Keratinocyte (primary cell): ENCODE measurements at regions not wholly inside any gene's neighbourhood (a gene's known extent, or its start where the extent isn't known, plus 50 kb on each side); places are given as distances from the start of the nearest gene placed in this dataset.

Source experiments
- DNase-seq: peaks from one replicate; pipeline ENCODE4 v3.0.0-alpha.2; 2011; ENCODE audit warnings: low read depth, missing footprints, low spot score
- FAIRE-seq: peaks from 2 replicates; lab custom pipeline; 2011; peaks lifted over from hg19 to GRCh38; lab: Jason Lieb, UNC
- H2AFZ ChIP-seq: 2 replicates; pipeline ENCODE4 v1.6.0; 2012; ENCODE audit warnings: low read length, control low read depth, inconsistent platforms; ENCODE audit not compliant: control insufficient read depth
- H3K27ac ChIP-seq: 2 replicates; pipeline ENCODE4 v1.5.1; 2011; ENCODE audit warnings: low read length; ENCODE audit not compliant: control insufficient read depth, insufficient read depth
- H3K27me3 ChIP-seq: 3 replicates; pipeline ENCODE4 v1.6.0; 2011; ENCODE audit warnings: low read length; ENCODE audit not compliant: control insufficient read depth, insufficient read depth; ENCODE audit errors: extremely low read depth
- H3K36me3 ChIP-seq, 2 experiments: 2 replicates in 1 of 2; 3 replicates in 1 of 2; pipeline ENCODE4 v1.5.1; 2011; ENCODE audit warnings: low read length in 2 of 2, mild to moderate bottlenecking in 1 of 2; ENCODE audit not compliant: control insufficient read depth in 2 of 2, insufficient read depth in 2 of 2; ENCODE audit errors: extremely low read depth in 1 of 2
- H3K4me1 ChIP-seq: 3 replicates; pipeline ENCODE4 v1.5.1; 2011; ENCODE audit warnings: low read length; ENCODE audit not compliant: control insufficient read depth, insufficient read depth; ENCODE audit errors: extremely low read depth
- H3K4me2 ChIP-seq: 3 replicates; pipeline ENCODE4 v1.6.0; 2011; ENCODE audit warnings: low read depth, low read length; ENCODE audit not compliant: control insufficient read depth, insufficient read depth; ENCODE audit errors: extremely low read depth
- H3K4me3 ChIP-seq, 3 experiments: fragments of 200-600 bp in 1 of 3; sonication (generic) in 1 of 3; 2 replicates in 2 of 3; 3 replicates in 1 of 3; pipeline ENCODE4 v1.5.1; 2011 to 2016; ENCODE audit warnings: low read length in 3 of 3, mild to moderate bottlenecking in 3 of 3, control low read depth in 2 of 3, inconsistent platforms in 1 of 3, low read depth in 1 of 3, mixed read lengths in 1 of 3, mixed run types in 1 of 3, moderate library complexity in 1 of 3; ENCODE audit not compliant: control insufficient read depth in 2 of 3, insufficient read depth in 2 of 3; ENCODE audit errors: extremely low read depth in 1 of 3
- H3K79me2 ChIP-seq: 2 replicates; pipeline ENCODE4 v1.6.0; 2012; ENCODE audit warnings: low read length; ENCODE audit not compliant: control insufficient read depth, insufficient read depth
- H3K9ac ChIP-seq: 3 replicates; pipeline ENCODE4 v1.6.0; 2011; ENCODE audit warnings: low read length; ENCODE audit not compliant: control insufficient read depth, insufficient read depth; ENCODE audit errors: extremely low read depth
- H3K9me1 ChIP-seq: 3 replicates; pipeline ENCODE4 v1.6.0; 2011; ENCODE audit warnings: low read length; ENCODE audit not compliant: control insufficient read depth, insufficient read depth; ENCODE audit errors: extremely low read depth
- H3K9me3 ChIP-seq: 2 replicates; pipeline ENCODE4 v1.5.1; 2012; ENCODE audit warnings: low read depth, low read length; ENCODE audit not compliant: control insufficient read depth
- H4K20me1 ChIP-seq: 3 replicates; pipeline ENCODE4 v1.6.0; 2011; ENCODE audit warnings: low read length; ENCODE audit not compliant: control insufficient read depth, insufficient read depth; ENCODE audit errors: extremely low read depth
- EZH2 ChIP-seq: IDR thresholded peaks from one replicate; pipeline ENCODE4 v1.6.1; 2012; ENCODE audit warnings: inconsistent platforms, mild to moderate bottlenecking, low read length, moderate library complexity
- dilution Hi-C: fragments of 300-500 bp; cut with MboI; formaldehyde crosslinking; loops from one replicate; pipeline ENCODE4 v1.7.0; 2020; ENCODE audit warnings: low sequenced_read_pairs; ENCODE audit not compliant: extremely low pct_ligation_motif_present
- TF ChIP-seq, protein P1 (sequence below), 3 experiments: IDR thresholded peaks in 1 of 3; conservative IDR thresholded peaks in 1 of 3; optimal IDR thresholded peaks in 1 of 3; 2 replicates in 2 of 3; 3 replicates in 1 of 3; pipeline versions ENCODE3 to v1.5.1; 2011; ENCODE audit warnings: low read length in 3 of 3, mild to moderate bottlenecking in 3 of 3, moderate library complexity in 2 of 3, control low read depth in 1 of 3, inconsistent platforms in 1 of 3; ENCODE audit not compliant: insufficient read depth in 2 of 3; ENCODE audit errors: extremely low read depth in 1 of 3

- Histone ChIP-seq H3K4me2 (no peak overlapping the region), H3K4me1 (no peaks in the 10 kb centered on the region), H3K9me3 (no peaks in the 10 kb centered on the region), H3K36me3 (no peaks in the 10 kb centered on the region), H3K9me1 (no peaks in the 10 kb centered on the region), H4K20me1 (no peaks in the 10 kb centered on the region), H3K4me3 (no peak overlapping the region), H3K27ac (no peak overlapping the region), H3K9ac (no peak overlapping the region), H3K79me2 (no peaks in the 10 kb centered on the region), H2AFZ (no peak overlapping the region), H3K27me3 (no peaks in the 10 kb centered on the region)
- TF ChIP-seq EZH2 = no peak
- TF ChIP-seq, protein P1, sequence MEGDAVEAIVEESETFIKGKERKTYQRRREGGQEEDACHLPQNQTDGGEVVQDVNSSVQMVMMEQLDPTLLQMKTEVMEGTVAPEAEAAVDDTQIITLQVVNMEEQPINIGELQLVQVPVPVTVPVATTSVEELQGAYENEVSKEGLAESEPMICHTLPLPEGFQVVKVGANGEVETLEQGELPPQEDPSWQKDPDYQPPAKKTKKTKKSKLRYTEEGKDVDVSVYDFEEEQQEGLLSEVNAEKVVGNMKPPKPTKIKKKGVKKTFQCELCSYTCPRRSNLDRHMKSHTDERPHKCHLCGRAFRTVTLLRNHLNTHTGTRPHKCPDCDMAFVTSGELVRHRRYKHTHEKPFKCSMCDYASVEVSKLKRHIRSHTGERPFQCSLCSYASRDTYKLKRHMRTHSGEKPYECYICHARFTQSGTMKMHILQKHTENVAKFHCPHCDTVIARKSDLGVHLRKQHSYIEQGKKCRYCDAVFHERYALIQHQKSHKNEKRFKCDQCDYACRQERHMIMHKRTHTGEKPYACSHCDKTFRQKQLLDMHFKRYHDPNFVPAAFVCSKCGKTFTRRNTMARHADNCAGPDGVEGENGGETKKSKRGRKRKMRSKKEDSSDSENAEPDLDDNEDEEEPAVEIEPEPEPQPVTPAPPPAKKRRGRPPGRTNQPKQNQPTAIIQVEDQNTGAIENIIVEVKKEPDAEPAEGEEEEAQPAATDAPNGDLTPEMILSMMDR (optimal IDR thresholded peaks at IDR 0.05 in 1 of 3, IDR thresholded peaks at IDR 0.05 in 1 of 3, conservative IDR thresholded peaks at IDR 0.05 in 1 of 3; ENCODE audit: extremely low read depth in 1 of 3, insufficient read depth in 2 of 3, low read length in 3 of 3) = peak; percentile 59 to 81 (median 76)
- DNase-seq (no peak), FAIRE-seq (no peak)
- dilution Hi-C loops = no loop called here
These were observed 140.3 kb downstream of the RPIA start for GRCh38 chr2:88831792-88832248.

DNA sequence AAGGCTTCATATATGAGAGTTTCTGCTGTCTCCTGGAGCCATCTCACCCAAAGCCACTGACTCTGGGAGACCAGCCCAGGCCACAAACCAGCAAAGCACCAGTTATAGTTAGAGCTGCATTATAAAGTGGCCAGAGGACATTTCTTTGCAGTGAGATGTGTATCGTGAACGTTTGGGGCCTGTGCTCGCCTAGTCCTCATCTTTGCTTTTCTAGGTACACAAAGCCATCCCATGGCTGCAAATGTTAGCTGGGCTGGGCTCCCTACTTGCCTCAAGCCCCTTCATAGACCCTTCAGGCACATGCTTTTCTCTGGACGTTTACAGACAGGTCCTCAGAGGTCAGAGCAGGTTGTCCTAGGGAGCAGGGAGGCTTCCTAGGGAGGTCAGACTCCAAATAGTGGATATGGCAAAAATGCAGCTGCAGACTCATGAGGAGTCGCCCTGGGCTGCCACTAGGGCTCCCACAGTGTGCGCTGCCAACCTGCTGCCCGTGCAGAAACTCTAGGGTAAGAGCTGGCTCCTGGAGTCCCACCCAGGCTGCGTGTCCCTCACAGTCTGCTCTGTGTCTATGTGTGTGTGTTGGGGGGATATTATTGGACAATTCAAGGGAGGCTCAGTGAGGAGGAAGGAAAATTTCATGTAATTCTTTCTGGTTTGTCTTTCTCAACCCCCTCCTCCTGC lies 141.0 kb downstream of the RPIA start:
- H3K9me1 ChIP-seq = no peaks in the 10 kb centered on the region
- H3K9ac ChIP-seq = no peak overlapping the region
- H4K20me1 ChIP-seq = no peaks in the 10 kb centered on the region
- H3K4me2 ChIP-seq = no peak overlapping the region
- no peak overlapping the region for H3K4me3 ChIP-seq
- H3K36me3 ChIP-seq = no peaks in the 10 kb centered on the region
- no peak for TF ChIP-seq EZH2
- TF ChIP-seq, protein P1 (optimal IDR thresholded peaks at IDR 0.05 in 1 of 3, IDR thresholded peaks at IDR 0.05 in 1 of 3, conservative IDR thresholded peaks at IDR 0.05 in 1 of 3; ENCODE audit: extremely low read depth in 1 of 3, insufficient read depth in 2 of 3, low read length in 3 of 3) = peak in 1 of 3 experiments; percentile 28
- dilution Hi-C loops = no loop called here
- no peak for FAIRE-seq
- no peaks in the 10 kb centered on the region for H3K79me2 ChIP-seq
- no peak for DNase-seq
- no peaks in the 10 kb centered on the region for H3K9me3 ChIP-seq
- no peak overlapping the region for H3K27ac ChIP-seq
- no peak overlapping the region for H2AFZ ChIP-seq
- H3K27me3 ChIP-seq = no peaks in the 10 kb centered on the region
- no peaks in the 10 kb centered on the region for H3K4me1 ChIP-seq
